A549 (cell line): ENCODE measurements at regions not wholly inside any gene's neighbourhood (a gene's known extent, or its start where the extent isn't known, plus 50 kb on each side); places are given as distances from the start of the nearest gene placed in this dataset.

Experiments used
- ATAC-seq, 2 experiments: fragments of 200-7000 bp in 1 of 2; fragments of >200 bp in 1 of 2; cut with Nextera tagmentation in 1 of 2; cut with Tn5 transposase in 1 of 2; 3 replicates each; pipeline versions ENCODE4 v1.8.0 to v1.9.1; 2018 to 2020; ENCODE audit warnings: mild to moderate bottlenecking in 1 of 2, moderate library complexity in 1 of 2
- CTCF ChIA-PET: fragments of 300-600 bp; sonication (Branson Sonifier 250); formaldehyde crosslinking; extraction: SDS; loops from one replicate; lab custom pipeline; 2021; ENCODE audit warnings: antibody characterized with exemption, inconsistent platforms; lab: Yijun Ruan, JAX
- POLR2A ChIA-PET: fragments of 350-600 bp; formaldehyde crosslinking; extraction: SDS; loops from one replicate; lab custom pipeline; 2021; ENCODE audit warnings: antibody characterized with exemption, inconsistent platforms; lab: Yijun Ruan, JAX
- DNase-seq, 2 experiments: peaks; one replicate each; pipeline versions ENCODE4 v3.0.0 to v3.0.0-alpha.2; 2011 to 2016; ENCODE audit warnings: low read depth in 1 of 2, low spot score in 1 of 2
- FAIRE-seq: peaks from 2 replicates; lab custom pipeline; 2011; peaks lifted over from hg19 to GRCh38; lab: Jason Lieb, UNC
- H3K27ac ChIP-seq, 2 experiments: fragments of >200 bp; sonication (Bioruptor Twin); formaldehyde crosslinking; 3 replicates each; pipeline ENCODE4 v1.5.1; 2016 to 2017
- H3K4me1 ChIP-seq: fragments of >200 bp; sonication (Bioruptor Twin); formaldehyde crosslinking; 3 replicates; pipeline ENCODE4 v1.6.1; 2016
- H3K4me2 ChIP-seq: fragments of >200 bp; sonication (Bioruptor Twin); formaldehyde crosslinking; 3 replicates; pipeline ENCODE4 v1.6.1; 2016
- H3K4me3 ChIP-seq: fragments of >200 bp; sonication (Bioruptor Twin); formaldehyde crosslinking; 3 replicates; pipeline ENCODE4 v1.5.1; 2016
- H3K9me3 ChIP-seq: fragments of >200 bp; sonication (Bioruptor Twin); formaldehyde crosslinking; 3 replicates; pipeline ENCODE4 v1.6.1; 2016
- BHLHE40 ChIP-seq: IDR thresholded peaks from 2 replicates; pipeline ENCODE4 v1.6.1; 2012; ENCODE audit warnings: low read depth, low read length, inconsistent platforms
- CBX8 ChIP-seq: fragments of 200-600 bp; sonication (generic); IDR thresholded peaks from 2 replicates; pipeline ENCODE4 v1.6.1; 2016
- CHD2 ChIP-seq: fragments of 150-350 bp; IDR thresholded peaks from 2 replicates; pipeline ENCODE4 v1.6.1; 2014; ENCODE audit warnings: low read length; ENCODE audit not compliant: partially characterized antibody
- EHMT2 ChIP-seq: fragments of 200-600 bp; sonication (generic); IDR thresholded peaks from 2 replicates; pipeline ENCODE4 v1.6.1; 2016; ENCODE audit warnings: antibody characterized with exemption, low read depth, mild to moderate bottlenecking, moderate library complexity
- FOSL2 ChIP-seq, 2 experiments: fragments of 450-650 bp in 1 of 2; fragments of >200 bp in 1 of 2; sonication (Bioruptor Twin) in 1 of 2; formaldehyde crosslinking; IDR thresholded peaks; 2 replicates each; pipeline versions ENCODE4 v1.5.0 to v1.6.1; 2016 to 2020; ENCODE audit warnings: mild to moderate bottlenecking in 1 of 2, moderate library complexity in 1 of 2
- FOXS1 ChIP-seq: fragments of 250-450 bp; sonication (Bioruptor Pico); IDR thresholded peaks from 2 replicates; pipeline ENCODE4 v1.5.0; 2020; ENCODE audit warnings: mild to moderate bottlenecking, moderate library complexity
- GATA3 ChIP-seq: IDR thresholded peaks from 2 replicates; pipeline ENCODE4 v1.6.1; 2012; ENCODE audit warnings: borderline replicate concordance
- HOXB13 ChIP-seq: fragments of 250-450 bp; sonication (Bioruptor Pico); IDR thresholded peaks from 2 replicates; pipeline ENCODE4 v1.5.0; 2020; ENCODE audit warnings: low read depth, mild to moderate bottlenecking, moderate library complexity
- HOXB5 ChIP-seq: fragments of 250-450 bp; sonication (Bioruptor Pico); IDR thresholded peaks from 2 replicates; pipeline ENCODE4 v1.5.0; 2020; ENCODE audit warnings: mild to moderate bottlenecking, moderate library complexity
- JUN ChIP-seq, 2 experiments: fragments of >200 bp; sonication (Bioruptor Twin); formaldehyde crosslinking; IDR thresholded peaks; 2 replicates in 1 of 2; 3 replicates in 1 of 2; pipeline ENCODE4 v1.6.1; 2016 to 2017
- JUNB ChIP-seq: fragments of >200 bp; sonication (Bioruptor Twin); formaldehyde crosslinking; IDR thresholded peaks from 2 replicates; pipeline ENCODE4 v1.6.1; 2016
- KDM5A ChIP-seq: fragments of 200-600 bp; sonication (generic); IDR thresholded peaks from 2 replicates; pipeline ENCODE4 v1.6.1; 2016; ENCODE audit warnings: antibody characterized with exemption, mild to moderate bottlenecking
- MAFK ChIP-seq: fragments of 450-650 bp; IDR thresholded peaks from 2 replicates; pipeline ENCODE4 v1.6.1; 2014; ENCODE audit not compliant: partially characterized antibody
- MAZ ChIP-seq: fragments of 150-350 bp; IDR thresholded peaks from 2 replicates; pipeline ENCODE4 v1.6.1; 2014; ENCODE audit warnings: antibody characterized with exemption, low read depth, low read length, borderline replicate concordance
- MYC ChIP-seq: IDR thresholded peaks from 2 replicates; pipeline ENCODE4 v1.6.1; 2012; ENCODE audit warnings: mild to moderate bottlenecking, inconsistent platforms, low read length, improper control_type of control experiment, borderline replicate concordance
- POLR2A ChIP-seq: IDR thresholded peaks from 2 replicates; pipeline ENCODE4 v1.6.1; 2012; ENCODE audit warnings: mild to moderate bottlenecking, low read length
- POLR2AphosphoS2 ChIP-seq: conservative IDR thresholded peaks from 2 replicates; pipeline ENCODE4 v1.6.1; 2012; ENCODE audit warnings: low read length, improper control_type of control experiment, inconsistent platforms
- RAD21 ChIP-seq, 2 experiments: fragments of >200 bp in 1 of 2; sonication (Bioruptor Twin) in 1 of 2; formaldehyde crosslinking in 1 of 2; IDR thresholded peaks in 1 of 2; conservative IDR thresholded peaks in 1 of 2; 2 replicates in 1 of 2; 3 replicates in 1 of 2; pipeline ENCODE4 v1.6.1; 2012 to 2018; ENCODE audit warnings: inconsistent platforms in 1 of 2
- RCOR1 ChIP-seq: fragments of 150-350 bp; IDR thresholded peaks from 2 replicates; pipeline ENCODE4 v1.6.1; 2014; ENCODE audit warnings: antibody characterized with exemption, low read length, low read depth
- RFX5 ChIP-seq: fragments of 450-650 bp; IDR thresholded peaks from 2 replicates; pipeline ENCODE4 v1.7.1; 2014; ENCODE audit warnings: antibody characterized with exemption, mild to moderate bottlenecking, moderate library complexity
- RNF2 ChIP-seq: fragments of 200-600 bp; sonication (generic); IDR thresholded peaks from 2 replicates; pipeline ENCODE4 v1.6.1; 2016; ENCODE audit warnings: low read depth, mild to moderate bottlenecking, antibody characterized with exemption, moderate library complexity, borderline replicate concordance
- SMC3 ChIP-seq: fragments of >200 bp; sonication (Bioruptor Twin); formaldehyde crosslinking; IDR thresholded peaks from 3 replicates; pipeline ENCODE4 v1.6.1; 2018; ENCODE audit warnings: inconsistent platforms
- ZC3H11A ChIP-seq: fragments of 450-650 bp; IDR thresholded peaks from 2 replicates; pipeline ENCODE4 v1.6.1; 2014; ENCODE audit warnings: antibody characterized with exemption, mild to moderate bottlenecking
- ZNF302 ChIP-seq: fragments of 250-450 bp; sonication (Bioruptor Pico); IDR thresholded peaks from 2 replicates; pipeline ENCODE4 v1.9.0; 2021; ENCODE audit warnings: inconsistent platforms, mild to moderate bottlenecking, moderate library complexity
- WGBS: methylation state at CpG from one replicate; pipeline ENCODE4 v1.1.6; 2017; ENCODE audit errors: missing lambda C conversion rate; 5-methylcytosine and 5-hydroxymethylcytosine counted together
- TF ChIP-seq, protein P1 (sequence below): fragments of 150-350 bp; IDR thresholded peaks from 2 replicates; pipeline ENCODE4 v1.6.1; 2014; ENCODE audit warnings: low read depth, mild to moderate bottlenecking, low read length
- TF ChIP-seq, protein P2 (sequence below): IDR thresholded peaks from 2 replicates; pipeline ENCODE4 v1.6.1; 2012

DNA sequence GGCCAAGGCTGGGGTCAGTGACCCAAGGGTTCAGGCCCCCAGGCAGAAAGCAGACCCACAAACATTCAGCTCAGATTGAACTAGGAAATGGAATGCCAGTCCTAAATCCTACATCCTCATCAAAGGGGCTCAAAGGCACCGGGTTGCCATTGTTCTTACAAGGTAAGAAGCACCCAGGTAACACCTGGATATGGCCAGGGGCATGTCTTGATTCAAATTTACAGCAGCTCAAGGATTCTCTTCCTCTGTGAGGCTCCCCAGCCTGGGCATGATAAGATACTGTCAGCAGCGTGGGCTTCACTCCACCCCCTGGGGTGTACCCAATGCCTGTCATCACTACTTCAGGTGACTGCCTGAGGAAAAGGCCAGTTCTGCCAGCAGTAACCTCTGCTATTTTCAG lies 92.1 kb upstream of the FSTL4 start:
- Histone ChIP-seq H3K4me2 (no peak overlapping the region), H3K4me1 (no peaks in the 10 kb centered on the region), H3K27ac (no peak overlapping the region), H3K4me3 (no peak overlapping the region), H3K9me3 (no peaks in the 10 kb centered on the region)
- FAIRE-seq (no peak), DNase-seq (no peak), ATAC-seq (no peak)
- POLR2A ChIA-PET = no interaction called here
- TF ChIP-seq, protein P1, sequence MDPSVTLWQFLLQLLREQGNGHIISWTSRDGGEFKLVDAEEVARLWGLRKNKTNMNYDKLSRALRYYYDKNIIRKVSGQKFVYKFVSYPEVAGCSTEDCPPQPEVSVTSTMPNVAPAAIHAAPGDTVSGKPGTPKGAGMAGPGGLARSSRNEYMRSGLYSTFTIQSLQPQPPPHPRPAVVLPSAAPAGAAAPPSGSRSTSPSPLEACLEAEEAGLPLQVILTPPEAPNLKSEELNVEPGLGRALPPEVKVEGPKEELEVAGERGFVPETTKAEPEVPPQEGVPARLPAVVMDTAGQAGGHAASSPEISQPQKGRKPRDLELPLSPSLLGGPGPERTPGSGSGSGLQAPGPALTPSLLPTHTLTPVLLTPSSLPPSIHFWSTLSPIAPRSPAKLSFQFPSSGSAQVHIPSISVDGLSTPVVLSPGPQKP = no peak
- no peak for TF ChIP-seq RAD21 (conservative IDR thresholded peaks at IDR 0.05 in 1 of 2, IDR thresholded peaks at IDR 0.05 in 1 of 2)
- no peak for TF ChIP-seq ZC3H11A
- TF ChIP-seq RNF2 = no peak
- TF ChIP-seq ZNF302 (CRISPR knock-in tag) = no peak
- TF ChIP-seq MYC = no peak
- TF ChIP-seq POLR2A = no peak
- TF ChIP-seq KDM5A = no peak
- no peak for TF ChIP-seq MAZ
- TF ChIP-seq RFX5 = no peak
- no peak for TF ChIP-seq HOXB13 (CRISPR knock-in tag)
- TF ChIP-seq, protein P2, sequence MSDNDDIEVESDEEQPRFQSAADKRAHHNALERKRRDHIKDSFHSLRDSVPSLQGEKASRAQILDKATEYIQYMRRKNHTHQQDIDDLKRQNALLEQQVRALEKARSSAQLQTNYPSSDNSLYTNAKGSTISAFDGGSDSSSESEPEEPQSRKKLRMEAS = no peak
- 0% methylated on average over 1 of the region's 2 CpGs for WGBS
- CTCF ChIA-PET = interaction anchor here (1.4 to 1.5 kb wide), 2 partner anchors 19 to 275 kb away, joined by 3 read pairs; no protein-coding TSS in a partner anchor

DNA sequence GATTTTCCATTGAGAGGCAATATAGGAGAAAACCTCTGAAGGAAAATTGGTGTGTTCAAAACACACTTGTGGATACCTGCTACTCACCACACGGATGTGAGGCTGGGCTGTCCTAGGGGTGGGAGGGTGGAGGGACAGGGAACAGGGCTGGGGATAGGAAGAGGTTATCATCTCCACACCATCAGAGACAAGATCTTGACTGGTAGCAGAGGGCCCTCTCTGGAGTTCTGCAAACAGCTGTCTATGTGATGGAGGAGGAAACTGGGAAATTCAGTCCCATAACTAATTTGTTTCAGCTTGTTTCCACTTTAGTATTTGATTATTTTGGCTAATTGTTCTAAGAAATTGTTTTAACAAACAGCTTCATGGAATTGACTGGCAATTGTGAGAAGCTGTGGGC lies 91.6 kb upstream of the FSTL4 start:
- Histone ChIP-seq H3K9me3 (no peaks in the 10 kb centered on the region), H3K27ac (no peak overlapping the region), H3K4me1 (no peaks in the 10 kb centered on the region), H3K4me3 (no peak overlapping the region), H3K4me2 (no peak overlapping the region)
- ATAC-seq (no peak), DNase-seq (no peak), FAIRE-seq (no peak)
- TF ChIP-seq KDM5A = no peak
- no peak for TF ChIP-seq CHD2
- TF ChIP-seq, protein P1 = no peak
- ChIA-PET CTCF (interaction anchor here (1.4 kb wide), 1 partner anchor 19 kb away, joined by 3 read pairs; no protein-coding TSS in a partner anchor), POLR2A (no interaction called here)
- WGBS = 63% methylated on average over 1 of the region's 1 CpG

DNA sequence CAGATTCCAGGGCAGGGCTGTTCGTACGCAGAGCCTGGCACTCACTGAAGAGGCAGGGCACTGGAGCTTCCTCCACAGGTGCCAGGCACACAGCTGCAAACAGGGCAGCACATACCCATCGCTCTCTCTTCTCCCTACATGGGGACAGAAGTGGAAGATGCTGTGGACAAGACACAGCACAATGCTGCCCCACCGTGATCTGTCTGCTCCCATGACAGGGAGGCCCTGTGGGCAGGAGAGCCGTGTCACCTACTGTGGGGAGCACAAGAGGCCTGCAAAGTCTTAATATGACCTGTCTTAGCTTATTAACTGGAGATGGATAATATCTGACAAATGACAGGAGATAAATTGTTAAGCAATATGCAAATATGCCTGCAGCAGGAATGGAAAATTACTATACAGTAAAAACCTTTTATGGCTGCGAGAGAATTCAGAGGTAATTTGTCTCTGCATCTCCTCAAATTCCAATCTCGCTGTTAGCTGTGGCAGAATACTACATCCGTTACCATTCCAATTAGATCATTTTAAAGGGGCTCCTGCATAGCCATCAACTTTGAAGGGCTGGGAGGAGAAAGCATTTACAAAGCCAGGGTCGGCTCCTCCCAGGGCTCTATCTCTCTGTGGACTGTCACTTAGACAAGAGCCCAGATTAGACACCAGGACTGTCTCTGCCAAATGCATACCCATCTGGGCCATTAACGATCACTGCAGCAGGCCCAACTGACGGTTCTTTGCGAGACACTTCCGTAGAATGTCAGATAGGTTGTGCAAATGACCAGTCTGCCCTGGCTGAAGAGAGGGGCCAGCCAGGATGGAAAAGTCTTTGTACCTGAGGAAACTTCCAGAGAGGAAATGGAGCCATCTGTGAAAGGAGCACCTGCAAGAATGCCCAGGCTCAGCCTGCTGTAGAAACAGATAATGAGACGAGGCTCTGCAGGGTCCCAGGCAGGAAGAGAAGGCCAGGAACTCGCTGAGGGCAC lies 90.7 kb upstream of the FSTL4 start:
- WGBS = 78% methylated on average over 15 of the region's 15 CpGs
- CTCF ChIA-PET = interaction anchor here (0.5 kb wide), 1 partner anchor 217 kb away, joined by 3 read pairs; no protein-coding TSS in a partner anchor

DNA sequence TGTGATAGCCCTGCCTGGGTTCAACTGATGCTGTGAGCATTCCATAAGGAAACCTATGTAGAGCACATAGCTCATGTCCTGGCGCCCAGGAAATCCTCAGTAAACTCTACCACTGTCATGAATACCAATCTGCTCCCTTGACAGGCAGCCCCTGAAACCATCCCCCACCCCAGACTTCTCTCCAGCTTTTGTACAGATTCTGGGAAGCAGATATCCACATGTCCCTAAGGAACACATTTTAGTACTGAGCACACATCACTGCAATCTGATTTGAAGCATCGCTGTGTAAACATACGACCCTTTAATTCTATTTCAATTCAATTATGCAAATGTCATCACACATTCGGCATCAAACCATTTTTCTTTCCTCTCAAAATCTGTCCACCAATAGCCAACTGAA lies 89.5 kb upstream of the FSTL4 start:
- CTCF ChIA-PET = no interaction called here
- ATAC-seq (no peak), DNase-seq (no peak), FAIRE-seq (no peak)
- no peak overlapping the region for H3K27ac ChIP-seq
- no peaks in the 10 kb centered on the region for H3K9me3 ChIP-seq
- no peaks in the 10 kb centered on the region for H3K4me1 ChIP-seq
- H3K4me2 ChIP-seq = no peak overlapping the region
- TF ChIP-seq HOXB5 (CRISPR knock-in tag) (no peak), SMC3 (no peak), EHMT2 (no peak), MAFK (no peak), BHLHE40 (no peak), CBX8 (no peak), FOSL2 (IDR thresholded peaks at IDR 0.05) (no peak), FOSL2 (CRISPR knock-in tag; IDR thresholded peaks at IDR 0.05) (no peak)
- POLR2A ChIA-PET = no interaction called here
- no peak overlapping the region for H3K4me3 ChIP-seq
- 81% methylated on average over 4 of the region's 4 CpGs for WGBS

More for the DNA sequence above, 90.7 kb upstream of the FSTL4 start:
- ATAC-seq = no peak; a peak in 1 of 6 replicates
- POLR2A ChIA-PET = no interaction called here
- no peak overlapping the region for H3K4me2 ChIP-seq
- no peak for TF ChIP-seq FOXS1
- TF ChIP-seq JUN (IDR thresholded peaks at IDR 0.05) = no peak
- no peak for TF ChIP-seq POLR2AphosphoS2
- TF ChIP-seq JUNB = no peak
- TF ChIP-seq RCOR1 = no peak
- no peak for TF ChIP-seq GATA3
- no peak overlapping the region for H3K27ac ChIP-seq
- H3K4me3 ChIP-seq = no peak overlapping the region
- H3K9me3 ChIP-seq = no peaks in the 10 kb centered on the region
- no peak for DNase-seq
- H3K4me1 ChIP-seq = no peaks in the 10 kb centered on the region
- no peak for FAIRE-seq
